Upper lobe of right lung (tissue), 1 donor: ENCODE measurements at regions not wholly inside any gene's neighbourhood (a gene's known extent, or its start where the extent isn't known, plus 50 kb on each side); places are given as distances from the start of the nearest gene placed in this dataset.

Source experiments
- ATAC-seq: fragments of 200-7000 bp; cut with Tn5 transposase; one replicate; pipeline ENCODE4 v1.9.1; 2020; ENCODE audit warnings: mild to moderate bottlenecking, moderate library complexity
- DNase-seq: peaks from one replicate; pipeline ENCODE4 v3.0.0-alpha.2; 2020
- H3K27ac ChIP-seq: fragments of 200-600 bp; one replicate; pipeline ENCODE4 v1.8.0; 2022
- H3K27me3 ChIP-seq: fragments of 200-600 bp; one replicate; pipeline ENCODE4 v1.8.0; 2022; ENCODE audit warnings: mild to moderate bottlenecking
- H3K36me3 ChIP-seq: fragments of 200-600 bp; one replicate; pipeline ENCODE4 v1.8.0; 2022
- H3K4me1 ChIP-seq: fragments of 200-600 bp; one replicate; pipeline ENCODE4 v1.8.0; 2022
- H3K4me3 ChIP-seq: fragments of 200-600 bp; one replicate; pipeline ENCODE4 v1.8.0; 2022; ENCODE audit warnings: mild to moderate bottlenecking
- H3K9me3 ChIP-seq: fragments of 200-600 bp; one replicate; pipeline ENCODE4 v1.8.0; 2022
- CTCF ChIP-seq: fragments of 200-600 bp; IDR thresholded peaks from one replicate; pipeline ENCODE4 v1.8.0; 2022; ENCODE audit warnings: antibody characterized with exemption
- intact Hi-C: fragments of 100-400 bp; cut with DNase I; formaldehyde crosslinking; loops from one replicate; pipeline ENCODE4 v1.11.0; 2022
- donor health status: DM: no; HTN: yes; CAD: no; lungs with severe emphysema.

GRCh38 chr13:34506796-34507195, 435.3 kb upstream of the NBEA start:
- Histone ChIP-seq H3K9me3 (no peaks in the 10 kb centered on the region), H3K4me3 (no peak overlapping the region), H3K4me1 (no peaks in the 10 kb centered on the region), H3K27me3 (no peaks in the 10 kb centered on the region), H3K36me3 (no peaks in the 10 kb centered on the region), H3K27ac (no peak overlapping the region)
- intact Hi-C loops = no loop called here
- no peak for TF ChIP-seq CTCF
- DNase-seq = no peak
- no peak for ATAC-seq

GRCh38 chr13:34507630-34508029, 434.4 kb upstream of the NBEA start:
- Histone ChIP-seq H3K27ac (no peak overlapping the region), H3K4me1 (no peaks in the 10 kb centered on the region), H3K9me3 (no peaks in the 10 kb centered on the region), H3K36me3 (no peaks in the 10 kb centered on the region), H3K4me3 (no peak overlapping the region), H3K27me3 (no peaks in the 10 kb centered on the region)
- ATAC-seq (no peak), DNase-seq (no peak)
- intact Hi-C loops = no loop called here
- no peak for TF ChIP-seq CTCF

- no peak overlapping the region for H3K4me3 ChIP-seq
- H3K27ac ChIP-seq = no peak overlapping the region
- DNase-seq (no peak), ATAC-seq (no peak)
- H3K4me1 ChIP-seq = no peaks in the 10 kb centered on the region
- no peaks in the 10 kb centered on the region for H3K36me3 ChIP-seq
- intact Hi-C loops = no loop called here
- no peaks in the 10 kb centered on the region for H3K9me3 ChIP-seq
- H3K27me3 ChIP-seq = no peaks in the 10 kb centered on the region
- no peak for TF ChIP-seq CTCF
These were observed 429.3 kb upstream of the NBEA start for GRCh38 chr13:34512817-34513216.

GRCh38 chr13:34513526-34513925, 428.5 kb upstream of the NBEA start:
- no peaks in the 10 kb centered on the region for H3K36me3 ChIP-seq
- no peaks in the 10 kb centered on the region for H3K27me3 ChIP-seq
- intact Hi-C loops = no loop called here
- H3K4me1 ChIP-seq = no peaks in the 10 kb centered on the region
- H3K27ac ChIP-seq = no peak overlapping the region
- TF ChIP-seq CTCF = no peak
- ATAC-seq = no peak
- H3K9me3 ChIP-seq = no peaks in the 10 kb centered on the region
- DNase-seq = no peak
- H3K4me3 ChIP-seq = no peak overlapping the region

GRCh38 chr13:34515201-34515600, 426.9 kb upstream of the NBEA start:
- no peak for TF ChIP-seq CTCF
- H3K4me3 ChIP-seq = no peak overlapping the region
- no peak overlapping the region for H3K27ac ChIP-seq
- no peaks in the 10 kb centered on the region for H3K27me3 ChIP-seq
- no peak for DNase-seq
- intact Hi-C loops = no loop called here
- H3K9me3 ChIP-seq = no peaks in the 10 kb centered on the region
- ATAC-seq = no peak
- H3K36me3 ChIP-seq = no peaks in the 10 kb centered on the region
- no peaks in the 10 kb centered on the region for H3K4me1 ChIP-seq

- H3K4me1 ChIP-seq = no peaks in the 10 kb centered on the region
- H3K9me3 ChIP-seq = no peaks in the 10 kb centered on the region
- no peak for DNase-seq
- intact Hi-C loops = loop anchor here (5.0 kb wide), 1 partner anchor 411 kb away; no protein-coding TSS in a partner anchor
- no peaks in the 10 kb centered on the region for H3K27me3 ChIP-seq
- H3K4me3 ChIP-seq = no peak overlapping the region
- no peak overlapping the region for H3K27ac ChIP-seq
- ATAC-seq = peak; percentile 32
- no peak for TF ChIP-seq CTCF
- H3K36me3 ChIP-seq = no peaks in the 10 kb centered on the region
These were observed 420.9 kb upstream of the NBEA start for GRCh38 chr13:34521171-34521570.
